Endodermal cell (in vitro differentiated cells): ENCODE measurements at regions not wholly inside any gene's neighbourhood (a gene's known extent, or its start where the extent isn't known, plus 50 kb on each side); places are given as distances from the start of the nearest gene placed in this dataset.
A peak's percentile ranks its signal among the peaks of the same experiment; 100 is the strongest.

ENCODE experiments used
- DNase-seq: peaks from one replicate; pipeline ENCODE4 v3.0.0-alpha.2; 2017
- H3K27ac ChIP-seq: 2 replicates; pipeline ENCODE4 v1.5.1; 2013; ENCODE audit warnings: mild to moderate bottlenecking, low read depth, low read length, moderate library complexity
- H3K27me3 ChIP-seq: 2 replicates; pipeline ENCODE4 v1.6.1; 2013; ENCODE audit warnings: mild to moderate bottlenecking, low read length, moderate library complexity; ENCODE audit not compliant: insufficient read depth, control insufficient read depth, poor library complexity, severe bottlenecking
- H3K36me3 ChIP-seq: 2 replicates; pipeline ENCODE4 v1.7.0; 2013; ENCODE audit warnings: mild to moderate bottlenecking, low read length, moderate library complexity; ENCODE audit not compliant: control insufficient read depth, insufficient read depth
- H3K4me1 ChIP-seq: one replicate; pipeline ENCODE4 v1.7.0; 2013; ENCODE audit warnings: low read length; ENCODE audit not compliant: control insufficient read depth, insufficient read depth
- H3K4me3 ChIP-seq: 2 replicates; pipeline ENCODE4 v1.5.1; 2013; ENCODE audit warnings: mild to moderate bottlenecking, low read length, moderate library complexity
- H3K9ac ChIP-seq: 2 replicates; pipeline ENCODE4 v1.6.1; 2013; ENCODE audit warnings: mild to moderate bottlenecking, low read length, moderate library complexity; ENCODE audit not compliant: poor library complexity, severe bottlenecking; ENCODE audit errors: extremely low read depth
- H3K9me3 ChIP-seq: 2 replicates; pipeline ENCODE4 v1.6.1; 2013; ENCODE audit warnings: mild to moderate bottlenecking, low read length, moderate library complexity; ENCODE audit not compliant: control insufficient read depth
- H3K27ac Mint-ChIP-seq: 2 replicates; pipeline ENCODE4 v1.8.0; 2020; ENCODE audit warnings: mixed read lengths
- H3K27me3 Mint-ChIP-seq: 2 replicates; pipeline ENCODE4 v1.8.0; 2021; ENCODE audit warnings: mild to moderate bottlenecking, mixed read lengths; ENCODE audit not compliant: insufficient read depth
- H3K36me3 Mint-ChIP-seq: 2 replicates; pipeline ENCODE4 v1.8.0; 2020; ENCODE audit warnings: low read depth, mixed read lengths
- H3K4me1 Mint-ChIP-seq: 2 replicates; pipeline ENCODE4 v1.8.0; 2020; ENCODE audit warnings: mixed read lengths
- H3K4me3 Mint-ChIP-seq: 2 replicates; pipeline ENCODE4 v1.8.0; 2020; ENCODE audit warnings: mild to moderate bottlenecking, moderate library complexity, mixed read lengths
- H3K9me3 Mint-ChIP-seq: 2 replicates; pipeline ENCODE4 v1.8.0; 2020; ENCODE audit warnings: mild to moderate bottlenecking, mixed read lengths
- CTCF ChIP-seq: fragments of 200-600 bp; sonication (generic); conservative IDR thresholded peaks from 2 replicates; pipeline ENCODE4 v1.5.0; 2021; ENCODE audit warnings: antibody characterized with exemption, mild to moderate bottlenecking
- WGBS, 2 experiments: methylation state at CpG; one replicate each; pipeline versions ENCODE4 v1.1.5 to v1.1.7; 2013; ENCODE audit warnings: missing lambda C conversion rate in 2 of 2, mixed read lengths in 1 of 2; ENCODE audit not compliant: insufficient coverage in 1 of 2, insufficient read length in 1 of 2; 5-methylcytosine and 5-hydroxymethylcytosine counted together

DNA sequence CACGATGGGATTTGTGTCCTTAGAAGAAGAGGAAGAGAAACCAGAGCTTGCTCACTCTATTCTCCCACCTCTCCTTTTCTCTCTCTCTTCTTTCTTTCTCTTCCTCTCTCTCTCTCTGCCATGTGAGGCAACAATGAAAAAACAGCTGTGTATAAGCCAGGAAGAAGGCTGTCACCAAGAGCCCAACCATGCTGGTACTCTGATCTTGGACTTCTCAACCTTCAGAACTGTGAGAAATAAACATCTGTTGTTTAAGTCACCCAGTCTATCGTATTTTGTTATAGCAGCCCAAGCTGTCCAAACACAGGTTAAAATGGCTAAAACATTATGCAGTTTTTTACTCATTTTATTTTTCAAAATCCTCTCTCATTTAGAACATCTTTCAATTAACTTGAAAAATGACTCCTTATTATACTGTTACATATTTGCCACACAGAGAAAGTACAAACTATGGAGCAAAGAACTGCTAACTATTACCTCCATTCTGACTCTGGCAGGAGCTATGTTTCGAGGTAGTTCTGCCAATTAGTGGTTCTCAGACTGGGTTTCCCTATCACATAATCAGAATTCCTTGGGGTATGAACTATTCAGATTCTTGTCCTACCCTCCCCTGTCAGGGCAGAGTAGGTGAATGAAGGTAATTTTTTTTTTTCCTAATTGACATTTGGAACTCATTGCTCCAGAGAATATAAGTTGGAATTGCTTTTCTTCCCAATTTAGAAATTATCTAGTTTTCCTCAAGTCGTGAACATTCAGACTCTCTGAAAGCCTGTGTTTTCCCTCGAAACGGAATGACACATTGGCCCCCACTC is 434.6 kb downstream of the ENC1 start:
- Histone ChIP-seq H3K4me3 (no peak overlapping the region), H3K36me3 (no peaks in the 10 kb centered on the region), H3K27me3 (no peaks in the 10 kb centered on the region), H3K27ac (peak overlapping the region; percentile 13), H3K4me1 (peaks cover 4% of the 10 kb centered on the region), H3K9me3 (no peaks in the 10 kb centered on the region), H3K9ac (no peak overlapping the region)
- no peak for DNase-seq
- peaks cover 10% of the 10 kb centered on the region for H3K4me1 Mint-ChIP-seq
- no peaks in the 10 kb centered on the region for H3K9me3 Mint-ChIP-seq
- WGBS, 2 experiments: 76 to 84% methylated on average over 5 to 6 of the region's 6 CpGs
- no peak for TF ChIP-seq CTCF
- no peaks in the 10 kb centered on the region for H3K36me3 Mint-ChIP-seq
- H3K4me3 Mint-ChIP-seq: no peak overlapping the region
- H3K27me3 Mint-ChIP-seq: peaks cover 4% of the 10 kb centered on the region
- no peak overlapping the region for H3K27ac Mint-ChIP-seq

DNA sequence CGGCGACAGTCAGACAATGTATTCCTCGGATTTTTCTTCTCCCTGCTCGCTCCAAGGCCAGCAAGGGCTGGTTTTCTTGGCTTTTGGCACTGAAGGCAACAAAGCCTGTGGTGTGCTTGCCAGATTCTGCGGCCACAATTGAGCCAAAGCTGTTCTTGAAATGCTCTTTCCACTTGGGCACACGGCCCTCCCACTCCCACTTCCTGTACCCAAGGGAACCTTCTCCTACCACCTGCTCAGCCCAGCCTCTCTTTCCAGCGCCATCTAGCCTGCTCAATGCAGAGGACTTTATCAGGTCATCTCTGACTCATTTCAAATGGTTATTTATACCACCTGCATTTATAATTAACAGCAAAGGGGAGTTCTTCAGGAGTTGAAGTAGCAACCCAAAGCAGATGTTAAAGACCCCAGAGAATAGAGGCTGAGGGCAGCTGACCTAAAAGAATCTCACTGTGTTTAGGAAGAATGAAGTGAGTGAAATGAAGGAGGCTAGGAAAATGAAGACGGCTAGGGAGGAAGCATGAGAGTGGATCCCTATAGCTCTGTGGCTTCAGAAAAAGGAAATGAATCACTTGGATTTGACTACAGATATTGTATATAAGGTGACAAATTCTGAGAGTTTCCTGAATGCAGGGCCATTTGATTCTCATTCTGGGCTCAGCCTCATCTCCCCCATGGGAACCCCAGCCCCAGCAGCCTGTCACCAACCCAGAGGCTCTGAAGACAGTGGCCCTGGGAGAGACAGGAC is 439.0 kb downstream of the ENC1 start:
- Mint-ChIP-seq H3K4me3 (no peak overlapping the region), H3K27me3 (peaks cover 5% of the 10 kb centered on the region), H3K36me3 (no peaks in the 10 kb centered on the region), H3K4me1 (peaks cover 2% of the 10 kb centered on the region), H3K27ac (no peak overlapping the region), H3K9me3 (no peaks in the 10 kb centered on the region)
- H3K27me3 ChIP-seq: no peaks in the 10 kb centered on the region
- TF ChIP-seq CTCF: no peak
- no peak overlapping the region for H3K27ac ChIP-seq
- no peak overlapping the region for H3K9ac ChIP-seq
- H3K4me3 ChIP-seq: no peak overlapping the region
- 92 to 93% methylated on average over 7 to 8 of the region's 8 CpGs for whole genome bisulfite sequencing, 2 experiments
- H3K4me1 ChIP-seq: no peaks in the 10 kb centered on the region
- no peaks in the 10 kb centered on the region for H3K36me3 ChIP-seq
- DNase-seq: no peak
- no peaks in the 10 kb centered on the region for H3K9me3 ChIP-seq

- no peak for TF ChIP-seq CTCF
- Mint-ChIP-seq H3K27me3 (peaks cover 1% of the 10 kb centered on the region), H3K36me3 (no peaks in the 10 kb centered on the region), H3K9me3 (no peaks in the 10 kb centered on the region), H3K4me3 (no peak overlapping the region), H3K27ac (no peak overlapping the region), H3K4me1 (no peaks in the 10 kb centered on the region)
- 95 to 100% methylated on average over 1 to 2 of the region's 2 CpGs for WGBS, 2 experiments
- no peaks in the 10 kb centered on the region for H3K4me1 ChIP-seq
- H3K27ac ChIP-seq: no peak overlapping the region
- no peak overlapping the region for H3K9ac ChIP-seq
- no peaks in the 10 kb centered on the region for H3K9me3 ChIP-seq
- no peaks in the 10 kb centered on the region for H3K36me3 ChIP-seq
- no peaks in the 10 kb centered on the region for H3K27me3 ChIP-seq
- no peak overlapping the region for H3K4me3 ChIP-seq
- no peak for DNase-seq
These were observed 440.0 kb downstream of the ENC1 start for GRCh38 chr5:74200560-74200959.
